ENCODE measurements at regions not wholly inside any gene's neighbourhood (a gene's known extent, or its start where the extent isn't known, plus 50 kb on each side); places are given as distances from the start of the nearest gene placed in this dataset.

- H4K91ac ChIP-seq (ENCODE audit: insufficient read length, low read depth, low read length), result no peak overlapping the region
- H2BK20ac ChIP-seq (ENCODE audit: low read depth, low read length, poor library complexity, severe bottlenecking), result no peak overlapping the region
- H3K27me3 Mint-ChIP-seq (ENCODE audit: low read depth), result no peaks in the 10 kb centered on the region
- peaks cover 17 to 20% of the 10 kb centered on the region in 2 experiments for H3K4me1 Mint-ChIP-seq
- no peaks in the 10 kb centered on the region for H3K79me1 ChIP-seq (ENCODE audit: insufficient read depth, low read depth, low read length, poor library complexity, severe bottlenecking)
- H2BK15ac ChIP-seq (ENCODE audit: low read depth, low read length), result no peak overlapping the region
- H3K18ac ChIP-seq (ENCODE audit: insufficient read length, low read depth, low read length), result no peak overlapping the region
- H3K79me2 ChIP-seq (ENCODE audit: insufficient read depth, low read length), result no peaks in the 10 kb centered on the region
- no peak overlapping the region for H3K56ac ChIP-seq (ENCODE audit: insufficient read length, low read depth, low read length)
- H3T11ph ChIP-seq (ENCODE audit: low read length), result no peak overlapping the region
- no peaks in the 10 kb centered on the region; a peak in 1 of 7 replicates for H3K36me3 Mint-ChIP-seq (ENCODE audit: insufficient read depth in 1 of 3, low read depth in 3 of 3)
- no peaks in the 10 kb centered on the region for H3K9me3 ChIP-seq (ENCODE audit: control insufficient read depth, low read depth, low read length)
- H3K27ac ChIP-seq (ENCODE audit: insufficient read length, low read depth, low read length), result no peak overlapping the region
- H2BK5ac ChIP-seq (ENCODE audit: insufficient read length, low read length), result no peak overlapping the region
- H4K5ac ChIP-seq (ENCODE audit: insufficient read length, low read depth, low read length), result no peak overlapping the region
- DNase-seq, result no peak
- no peaks in the 10 kb centered on the region for H4K20me1 ChIP-seq (ENCODE audit: control insufficient read depth, insufficient read depth, insufficient read length)
- no peak overlapping the region for H3K4me3 Mint-ChIP-seq
- no peaks in the 10 kb centered on the region for H3K23me2 ChIP-seq (ENCODE audit: insufficient read length, low read depth, low read length, poor library complexity, severe bottlenecking)
- H2AK5ac ChIP-seq (ENCODE audit: insufficient read length, low read length), result no peak overlapping the region
- H3K27me3 ChIP-seq (ENCODE audit: insufficient read depth, low read length), result no peaks in the 10 kb centered on the region; the same call in 1 of the 2 replicates
- H3K23ac ChIP-seq (ENCODE audit: insufficient read length, low read depth, low read length), result no peak overlapping the region
- no peak overlapping the region for H3K4ac ChIP-seq (ENCODE audit: low read depth, low read length)
- no peak overlapping the region for H2BK120ac ChIP-seq (ENCODE audit: low read depth, low read length, poor library complexity, severe bottlenecking)
- no peak overlapping the region for H3K14ac ChIP-seq (ENCODE audit: insufficient read depth, low read length)
- no peak overlapping the region for H3K9ac ChIP-seq (ENCODE audit: extremely low read depth, insufficient read length, low read length)
- no peak overlapping the region for H3K4me2 ChIP-seq (ENCODE audit: insufficient read depth, insufficient read length, low read length)
- H3K4me1 ChIP-seq (ENCODE audit: insufficient read depth, low read length), result peaks cover 2% of the 10 kb centered on the region; the same call in 1 of the 2 replicates
- TF ChIP-seq, protein P1, sequence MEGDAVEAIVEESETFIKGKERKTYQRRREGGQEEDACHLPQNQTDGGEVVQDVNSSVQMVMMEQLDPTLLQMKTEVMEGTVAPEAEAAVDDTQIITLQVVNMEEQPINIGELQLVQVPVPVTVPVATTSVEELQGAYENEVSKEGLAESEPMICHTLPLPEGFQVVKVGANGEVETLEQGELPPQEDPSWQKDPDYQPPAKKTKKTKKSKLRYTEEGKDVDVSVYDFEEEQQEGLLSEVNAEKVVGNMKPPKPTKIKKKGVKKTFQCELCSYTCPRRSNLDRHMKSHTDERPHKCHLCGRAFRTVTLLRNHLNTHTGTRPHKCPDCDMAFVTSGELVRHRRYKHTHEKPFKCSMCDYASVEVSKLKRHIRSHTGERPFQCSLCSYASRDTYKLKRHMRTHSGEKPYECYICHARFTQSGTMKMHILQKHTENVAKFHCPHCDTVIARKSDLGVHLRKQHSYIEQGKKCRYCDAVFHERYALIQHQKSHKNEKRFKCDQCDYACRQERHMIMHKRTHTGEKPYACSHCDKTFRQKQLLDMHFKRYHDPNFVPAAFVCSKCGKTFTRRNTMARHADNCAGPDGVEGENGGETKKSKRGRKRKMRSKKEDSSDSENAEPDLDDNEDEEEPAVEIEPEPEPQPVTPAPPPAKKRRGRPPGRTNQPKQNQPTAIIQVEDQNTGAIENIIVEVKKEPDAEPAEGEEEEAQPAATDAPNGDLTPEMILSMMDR (conservative IDR thresholded peaks at IDR 0.05), result no peak
- H2BK12ac ChIP-seq (ENCODE audit: insufficient read length, low read depth, low read length), result no peak overlapping the region
- H2AFZ ChIP-seq (ENCODE audit: low read length), result no peak overlapping the region
- H3K27ac Mint-ChIP-seq, result no peak overlapping the region
- no peak overlapping the region for H4K8ac ChIP-seq (replicated peaks; ENCODE audit: insufficient read length, low read depth, low read length)
- no peaks in the 10 kb centered on the region for H3K9me3 Mint-ChIP-seq
These were observed 107.4 kb upstream of the ARGLU1 start for GRCh38 chr13:106675311-106675710.

All from H9 (cell line).